BJ (cell line): ENCODE measurements at regions not wholly inside any gene's neighbourhood (a gene's known extent, or its start where the extent isn't known, plus 50 kb on each side); places are given as distances from the start of the nearest gene placed in this dataset.

ENCODE experiments used
- CTCF ChIA-PET: fragments of 350-600 bp; formaldehyde crosslinking; extraction: SDS; loops from one replicate; lab custom pipeline; 2021; ENCODE audit warnings: antibody characterized with exemption, inconsistent platforms; lab: Yijun Ruan, JAX
- POLR2A ChIA-PET: fragments of 300-600 bp; sonication (Branson Sonifier 250); formaldehyde crosslinking; extraction: SDS; loops from one replicate; lab custom pipeline; 2021; ENCODE audit warnings: antibody characterized with exemption; lab: Charles Lee
- DNase-seq: peaks from one replicate; pipeline ENCODE4 v3.0.0-alpha.2; 2011; ENCODE audit warnings: low read depth
- H3K27me3 ChIP-seq: 2 replicates; pipeline ENCODE4 v1.6.0; 2011; ENCODE audit warnings: low read length; ENCODE audit not compliant: control insufficient read depth, insufficient read depth
- H3K36me3 ChIP-seq: 2 replicates; pipeline ENCODE4 v1.5.1; 2011; ENCODE audit warnings: low read length; ENCODE audit not compliant: control insufficient read depth, insufficient read depth
- H3K4me3 ChIP-seq: 2 replicates; pipeline ENCODE4 v1.5.1; 2011; ENCODE audit warnings: low read depth, mild to moderate bottlenecking, control low read depth, low read length
- CTCF ChIP-seq: IDR thresholded peaks from 2 replicates; pipeline ENCODE4 v1.5.1; 2011; ENCODE audit warnings: low read depth, mild to moderate bottlenecking, control low read depth, inconsistent platforms, low read length, moderate library complexity; ENCODE audit not compliant: insufficient read depth

- CTCF ChIA-PET = no interaction called here
- no peaks in the 10 kb centered on the region for H3K27me3 ChIP-seq
- TF ChIP-seq CTCF = no peak
- DNase-seq = no peak
- H3K4me3 ChIP-seq = no peak overlapping the region
- POLR2A ChIA-PET = no interaction called here
- H3K36me3 ChIP-seq = no peaks in the 10 kb centered on the region
These were observed 1983.0 kb downstream of the MRPL39 start for GRCh38 chr21:23624281-23624680.

DNA sequence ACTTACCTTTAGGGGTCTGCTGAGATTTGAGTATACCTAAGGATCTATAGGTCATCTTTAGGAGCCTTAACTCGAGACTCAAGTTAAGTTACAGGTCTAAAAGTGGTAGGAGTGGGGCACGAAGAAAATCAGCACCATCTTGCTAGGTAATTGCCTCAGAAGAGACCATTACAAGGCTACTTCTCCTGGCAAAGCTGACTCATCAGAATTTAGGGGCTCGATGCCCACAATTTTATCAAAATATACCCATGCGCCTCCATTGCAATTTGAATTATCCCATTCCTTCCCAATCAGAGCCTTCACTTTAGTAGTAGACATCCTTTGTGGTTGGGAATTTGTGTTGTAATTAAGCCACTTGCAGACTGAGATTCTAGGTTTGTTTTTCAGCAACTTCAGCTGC lies 1994.3 kb downstream of the MRPL39 start:
- Histone ChIP-seq H3K36me3 (no peaks in the 10 kb centered on the region), H3K27me3 (no peaks in the 10 kb centered on the region), H3K4me3 (no peak overlapping the region)
- no peak for TF ChIP-seq CTCF
- POLR2A ChIA-PET = no interaction called here
- no peak for DNase-seq
- CTCF ChIA-PET = no interaction called here

- Histone ChIP-seq H3K36me3 (no peaks in the 10 kb centered on the region), H3K27me3 (no peaks in the 10 kb centered on the region), H3K4me3 (no peak overlapping the region)
- ChIA-PET POLR2A (no interaction called here), CTCF (no interaction called here)
- no peak for TF ChIP-seq CTCF
- DNase-seq = no peak
These were observed 1995.1 kb downstream of the MRPL39 start for GRCh38 chr21:23612210-23612609.

- no peaks in the 10 kb centered on the region for H3K36me3 ChIP-seq
- TF ChIP-seq CTCF = no peak
- ChIA-PET POLR2A (no interaction called here), CTCF (no interaction called here)
- H3K4me3 ChIP-seq = no peak overlapping the region
- no peaks in the 10 kb centered on the region for H3K27me3 ChIP-seq
- DNase-seq = no peak
These were observed 1999.4 kb downstream of the MRPL39 start for GRCh38 chr21:23607782-23608431.

- ChIA-PET CTCF (no interaction called here), POLR2A (no interaction called here)
- H3K36me3 ChIP-seq = no peaks in the 10 kb centered on the region
- no peaks in the 10 kb centered on the region for H3K27me3 ChIP-seq
- no peak for DNase-seq
- H3K4me3 ChIP-seq = no peak overlapping the region
- TF ChIP-seq CTCF = no peak
These were observed 2005.7 kb downstream of the MRPL39 start for GRCh38 chr21:23601549-23601948.
